Upper lobe of left lung (tissue), 6 donors: ENCODE measurements at regions not wholly inside any gene's neighbourhood (a gene's known extent, or its start where the extent isn't known, plus 50 kb on each side); places are given as distances from the start of the nearest gene placed in this dataset.

Experiments
- ATAC-seq, 2 donors: fragments of 200-7000 bp; cut with Tn5 transposase; one replicate each; pipeline ENCODE4 v1.9.1; 2022; ENCODE audit warnings: mild to moderate bottlenecking in 2 of 2, moderate library complexity in 2 of 2; ENCODE audit not compliant: low FRiP score in 2 of 2
- DNase-seq, 2 donors: peaks; one replicate each; pipeline ENCODE4 v3.0.0-alpha.2; 2019 to 2020
- H3K27ac ChIP-seq, 4 donors: fragments of 200-600 bp; sonication (generic); one replicate each; pipeline ENCODE4 v1.5.1; 2016 to 2019
- H3K27me3 ChIP-seq, 4 donors: fragments of 200-600 bp; sonication (generic); one replicate each; pipeline ENCODE4 v1.5.1; 2017 to 2019
- H3K36me3 ChIP-seq, 4 donors: fragments of 200-600 bp; sonication (generic); one replicate each; pipeline ENCODE4 v1.5.1; 2016 to 2019
- H3K4me1 ChIP-seq, 4 donors: fragments of 200-600 bp; sonication (generic); one replicate each; pipeline ENCODE4 v1.5.1; 2018 to 2019
- H3K4me3 ChIP-seq, 4 donors: fragments of 200-600 bp; sonication (generic); one replicate each; pipeline ENCODE4 v1.5.1; 2017 to 2019; ENCODE audit warnings: mild to moderate bottlenecking in 2 of 4, moderate library complexity in 1 of 4
- H3K9me3 ChIP-seq, 4 donors: fragments of 200-600 bp; sonication (generic); one replicate each; pipeline ENCODE4 v1.5.1; 2018 to 2019
- CTCF ChIP-seq, 6 experiments: fragments of 450-650 bp in 4 of 6; fragments of 200-600 bp in 2 of 6; sonication (generic) in 2 of 6; IDR thresholded peaks; one replicate each; pipeline ENCODE4 v1.5.1; 2016 to 2019; ENCODE audit warnings: antibody characterized with exemption in 6 of 6
- EP300 ChIP-seq, 4 donors: sonication (generic); formaldehyde crosslinking; IDR thresholded peaks; one replicate each; pipeline ENCODE4 v1.5.1; 2017; ENCODE audit warnings: antibody characterized with exemption in 4 of 4, control low read depth in 2 of 4
- POLR2A ChIP-seq, 4 donors: fragments of 450-650 bp; IDR thresholded peaks; one replicate each; pipeline ENCODE4 v1.5.1; 2016 to 2017; ENCODE audit warnings: antibody characterized with exemption in 4 of 4, mild to moderate bottlenecking in 2 of 4
- POLR2AphosphoS5 ChIP-seq, 2 donors: sonication (generic); formaldehyde crosslinking; IDR thresholded peaks; one replicate each; pipeline ENCODE4 v1.5.1; 2017; ENCODE audit warnings: antibody characterized with exemption in 2 of 2
- WGBS, 2 donors: methylation state at CpG; one replicate each; pipeline ENCODE4 v1.1.5; 2017 to 2018; 5-methylcytosine and 5-hydroxymethylcytosine counted together
- donor health status: DM: no; HTN: no; CAD: no; lungs with moderate emphysema.
- donor health status: DM: no; HTN: yes; CAD: no; lungs with severe emphysema.

- H3K4me3 ChIP-seq: no peak overlapping the region
- ATAC-seq: no peak
- H3K27ac ChIP-seq: no peak overlapping the region
- no peaks in the 10 kb centered on the region for H3K36me3 ChIP-seq
- DNase-seq: no peak
- WGBS, 2 donors: 48 to 58% methylated on average over 1 of the region's 1 CpG
- TF ChIP-seq POLR2AphosphoS5 (IDR thresholded peaks at IDR 0.05) (no peak), EP300 (IDR thresholded peaks at IDR 0.05) (no peak), CTCF (IDR thresholded peaks at IDR 0.05) (no peak), POLR2A (IDR thresholded peaks at IDR 0.05) (no peak)
- no peaks in the 10 kb centered on the region for H3K27me3 ChIP-seq
- no peaks in the 10 kb centered on the region for H3K4me1 ChIP-seq
- H3K9me3 ChIP-seq: no peaks in the 10 kb centered on the region
Observed at GRCh38 chr3:174382878-174383277, 476.3 kb upstream of the NAALADL2 start.

DNA sequence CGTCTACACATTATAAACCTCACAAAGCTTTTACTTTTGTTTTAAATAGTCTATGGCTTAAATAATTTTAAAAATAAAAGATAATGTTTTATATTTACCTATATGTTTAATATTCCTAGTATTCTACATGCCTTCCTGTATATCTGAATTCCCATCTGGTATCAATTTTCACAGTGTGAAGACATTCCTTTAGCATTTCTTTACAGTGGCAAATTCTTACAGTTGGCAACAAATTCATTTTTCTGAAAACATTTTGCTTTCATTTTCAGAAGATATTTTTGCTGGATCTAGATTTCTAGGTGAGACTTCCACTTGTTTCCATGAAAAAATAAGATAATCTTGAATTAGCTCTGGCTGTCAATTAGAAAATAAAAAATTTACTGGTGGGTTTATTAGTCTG is 471.4 kb upstream of the NAALADL2 start:
- no peaks in the 10 kb centered on the region for H3K36me3 ChIP-seq
- no peaks in the 10 kb centered on the region for H3K9me3 ChIP-seq
- 90 to 94% methylated on average over 1 of the region's 1 CpG for WGBS, 2 donors
- DNase-seq: no peak
- H3K27me3 ChIP-seq: no peaks in the 10 kb centered on the region
- H3K27ac ChIP-seq: no peak overlapping the region
- TF ChIP-seq POLR2A (IDR thresholded peaks at IDR 0.05): no peak
- ATAC-seq: no peak
- H3K4me1 ChIP-seq: no peaks in the 10 kb centered on the region
- H3K4me3 ChIP-seq: no peak overlapping the region

DNA sequence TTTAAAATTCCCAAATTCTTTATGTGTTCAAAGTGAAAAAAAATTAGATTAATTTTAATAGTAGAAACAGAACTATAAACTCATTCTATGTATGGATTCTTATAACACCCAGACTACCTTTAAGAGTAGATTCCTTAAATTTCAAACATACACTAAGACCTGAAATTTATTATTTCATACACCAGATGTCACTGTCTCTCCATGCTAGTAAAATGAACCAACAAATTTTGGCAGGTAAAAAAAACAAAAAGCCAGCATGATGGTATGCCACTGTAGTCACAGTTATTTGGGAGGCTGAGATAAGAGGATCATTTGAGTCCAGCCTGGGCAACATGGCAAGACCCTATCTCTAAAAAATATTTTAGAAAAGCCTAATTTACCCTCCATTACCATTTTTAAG is 461.3 kb upstream of the NAALADL2 start:
- H3K9me3 ChIP-seq: no peaks in the 10 kb centered on the region
- H3K4me3 ChIP-seq: no peak overlapping the region
- H3K36me3 ChIP-seq: no peaks in the 10 kb centered on the region
- no peak overlapping the region for H3K27ac ChIP-seq
- ATAC-seq (peak in 1 of 2 donors; percentile 64), DNase-seq (no peak)
- H3K4me1 ChIP-seq: no peaks in the 10 kb centered on the region
- TF ChIP-seq CTCF (IDR thresholded peaks at IDR 0.05) (peak in 4 of 6 experiments; percentile 23 to 49 (median 34)), POLR2A (IDR thresholded peaks at IDR 0.05) (no peak), POLR2AphosphoS5 (IDR thresholded peaks at IDR 0.05) (no peak)
- H3K27me3 ChIP-seq: no peaks in the 10 kb centered on the region

GRCh38 chr3:174398761-174399160 is 460.4 kb upstream of the NAALADL2 start:
- no peak for ATAC-seq
- no peaks in the 10 kb centered on the region for H3K27me3 ChIP-seq
- WGBS, 2 donors: 90 to 92% methylated on average over 1 of the region's 1 CpG

GRCh38 chr3:174403831-174404230 is 455.3 kb upstream of the NAALADL2 start:
- Histone ChIP-seq H3K27me3 (no peaks in the 10 kb centered on the region), H3K36me3 (no peaks in the 10 kb centered on the region), H3K4me3 (no peak overlapping the region), H3K27ac (no peak overlapping the region), H3K9me3 (no peaks in the 10 kb centered on the region), H3K4me1 (no peaks in the 10 kb centered on the region)
- DNase-seq: no peak
- ATAC-seq: no peak
- TF ChIP-seq EP300 (IDR thresholded peaks at IDR 0.05): no peak
- no peak for TF ChIP-seq POLR2AphosphoS5 (IDR thresholded peaks at IDR 0.05)
- no peak for TF ChIP-seq CTCF (IDR thresholded peaks at IDR 0.05)
- no peak for TF ChIP-seq POLR2A (IDR thresholded peaks at IDR 0.05)

More at GRCh38 chr3:174398761-174399160, 460.4 kb upstream of the NAALADL2 start:
- H3K4me3 ChIP-seq: no peak overlapping the region
- H3K27ac ChIP-seq: no peak overlapping the region
- no peaks in the 10 kb centered on the region for H3K36me3 ChIP-seq
- no peaks in the 10 kb centered on the region for H3K9me3 ChIP-seq
- H3K4me1 ChIP-seq: no peaks in the 10 kb centered on the region
- TF ChIP-seq POLR2AphosphoS5 (IDR thresholded peaks at IDR 0.05): no peak
- no peak for TF ChIP-seq EP300 (IDR thresholded peaks at IDR 0.05)
- no peak for TF ChIP-seq POLR2A (IDR thresholded peaks at IDR 0.05)
- no peak for TF ChIP-seq CTCF (IDR thresholded peaks at IDR 0.05)
- DNase-seq: no peak
